GM15510 (cell line): ENCODE measurements at regions not wholly inside any gene's neighbourhood (a gene's known extent, or its start where the extent isn't known, plus 50 kb on each side); places are given as distances from the start of the nearest gene placed in this dataset.

Experiments used
- POLR2A ChIP-seq: IDR thresholded peaks from 3 replicates; pipeline ENCODE4 v1.6.1; 2011; ENCODE audit warnings: borderline replicate concordance; ENCODE audit not compliant: insufficient read length; ENCODE audit errors: extremely low read depth

DNA sequence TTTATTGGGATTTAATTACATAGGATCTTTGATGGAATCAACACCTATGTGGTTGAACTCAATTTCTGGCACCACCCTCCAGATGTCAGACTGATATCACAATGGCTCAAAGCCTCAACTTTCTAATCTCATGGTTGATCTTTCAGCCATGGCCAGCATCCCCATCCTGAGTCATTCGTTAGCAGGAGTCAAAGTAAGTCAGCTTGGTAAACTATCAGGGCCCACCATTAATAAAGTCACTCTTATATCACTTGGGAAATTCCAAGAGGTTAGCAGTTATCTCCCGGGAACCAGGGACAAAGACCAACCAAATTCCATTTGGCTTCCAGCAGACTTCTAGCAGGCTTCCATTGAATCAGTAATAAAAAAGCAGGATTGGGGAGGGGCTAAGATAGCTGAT, 50.7 kb upstream of the TNFSF4 start:
- no peak for TF ChIP-seq POLR2A

DNA sequence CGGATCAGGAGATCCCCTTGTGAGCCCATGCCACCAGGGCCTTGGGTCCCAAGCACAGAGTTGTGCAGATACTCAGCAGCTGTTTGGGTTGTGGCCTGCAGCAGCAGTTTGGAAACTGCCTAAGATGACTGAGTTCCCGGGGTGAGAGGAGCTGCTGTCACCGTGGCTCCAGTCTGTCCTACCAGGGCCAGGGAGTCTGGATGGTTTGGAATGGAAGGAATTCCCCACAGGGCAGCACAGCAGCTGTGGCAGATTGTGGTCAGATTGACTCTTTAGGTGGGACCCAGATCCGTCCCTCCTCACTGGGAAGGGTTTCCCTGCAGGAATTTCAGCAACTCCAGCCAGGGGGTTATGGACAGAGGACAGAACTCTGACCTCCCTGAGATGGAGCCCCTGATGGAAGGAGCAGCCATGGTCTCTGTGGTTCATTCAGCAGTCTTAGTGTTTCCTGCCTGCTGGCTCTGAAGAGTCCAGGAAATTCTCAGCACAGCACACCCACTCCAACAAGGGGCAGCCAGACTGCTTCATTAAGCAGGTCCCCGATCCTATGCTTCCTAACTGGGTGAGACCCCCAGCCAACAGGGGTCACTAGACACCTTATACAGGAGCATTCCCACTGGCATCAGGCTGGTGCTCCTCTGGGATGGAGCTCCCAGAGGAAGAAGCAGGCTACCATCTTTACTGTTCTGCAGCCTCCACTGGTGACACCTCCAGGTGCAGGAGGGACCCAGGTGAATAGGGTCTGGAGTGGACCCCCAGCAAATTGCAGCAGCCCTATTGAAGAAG, 51.5 kb upstream of the TNFSF4 start:
- no peak for TF ChIP-seq POLR2A

DNA sequence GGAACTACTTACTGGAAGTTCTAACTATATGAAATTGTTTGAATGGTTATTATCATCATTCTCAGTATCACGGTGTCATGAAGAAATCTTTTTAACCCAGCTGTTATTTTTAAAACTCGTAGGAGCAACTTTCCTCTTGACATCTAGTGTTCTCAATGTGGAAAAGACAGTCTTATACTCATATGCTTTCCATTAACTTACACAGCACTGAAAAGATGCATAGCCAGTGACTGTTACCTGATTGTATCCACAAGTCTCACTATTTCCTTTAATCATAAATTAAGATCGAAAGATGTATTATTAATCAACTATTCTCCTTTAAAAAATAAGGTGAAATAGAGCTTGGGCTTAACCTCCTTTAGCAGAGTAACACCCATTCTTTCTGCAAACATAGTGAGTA, 59.7 kb upstream of the TNFSF4 start:
- no peak for TF ChIP-seq POLR2A

DNA sequence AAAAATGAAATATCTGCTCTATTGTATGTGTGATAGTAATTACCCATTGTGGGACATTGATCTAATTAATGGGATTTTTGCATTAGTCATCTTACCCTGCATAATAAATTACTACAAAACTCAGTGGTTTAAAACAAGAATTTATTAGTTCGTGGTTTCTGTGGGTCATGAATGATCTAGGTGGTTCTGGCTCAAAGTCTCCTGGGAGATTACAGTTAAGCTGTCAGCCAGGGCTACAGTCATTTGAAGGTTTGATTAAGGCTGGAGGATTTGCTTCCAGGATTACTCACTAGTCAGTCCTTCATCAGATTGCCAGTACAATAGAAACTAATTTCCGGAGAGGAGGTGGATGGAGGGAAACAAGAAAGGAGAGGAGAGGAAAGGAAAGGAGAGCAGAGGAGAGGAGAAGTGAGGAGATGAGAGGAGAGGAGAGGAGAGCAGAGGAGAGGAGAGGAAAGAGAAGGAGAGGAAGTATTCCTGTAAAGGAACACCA, 60.4 kb upstream of the TNFSF4 start:
- no peak for TF ChIP-seq POLR2A

DNA sequence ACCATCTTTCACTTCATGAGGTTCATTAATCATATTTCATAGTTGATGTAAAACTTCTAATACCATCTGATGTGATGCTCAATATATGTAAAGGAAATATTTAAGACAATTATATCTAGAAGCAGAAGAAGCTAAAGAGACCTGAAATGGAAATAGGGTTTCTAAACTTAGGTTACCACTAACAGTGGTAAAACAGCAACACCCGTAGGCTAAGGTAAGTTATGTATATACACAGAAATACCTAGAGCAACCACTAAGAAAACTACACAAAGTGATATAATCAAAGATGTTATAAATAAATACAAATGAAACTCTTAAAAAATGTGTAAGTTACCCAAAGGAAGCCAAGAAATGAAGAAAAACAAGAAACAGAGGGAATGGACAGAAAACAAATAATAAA, 61.1 kb upstream of the TNFSF4 start:
- no peak for TF ChIP-seq POLR2A

DNA sequence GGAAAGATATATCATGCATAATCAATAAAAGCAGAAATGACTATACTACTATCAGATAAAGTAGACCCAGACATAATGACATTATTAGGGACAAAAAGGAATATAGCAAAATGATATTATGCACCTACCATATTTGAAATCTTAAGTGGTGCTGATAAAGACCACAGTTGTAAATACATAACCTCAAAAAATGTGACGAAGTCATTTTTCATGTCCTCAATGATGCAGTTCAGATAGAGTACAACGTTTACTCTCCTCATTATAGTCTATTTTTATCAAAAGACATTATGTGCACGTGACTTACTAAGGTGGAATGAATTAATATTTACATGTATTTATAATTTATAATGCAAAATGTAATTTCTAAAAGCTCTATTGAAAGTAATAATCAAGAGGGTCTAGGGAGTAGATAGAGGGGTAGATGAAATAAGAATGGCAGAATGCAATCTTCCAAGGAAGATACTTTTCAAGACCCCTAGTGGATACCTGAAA, 61.7 kb upstream of the TNFSF4 start:
- no peak for TF ChIP-seq POLR2A

DNA sequence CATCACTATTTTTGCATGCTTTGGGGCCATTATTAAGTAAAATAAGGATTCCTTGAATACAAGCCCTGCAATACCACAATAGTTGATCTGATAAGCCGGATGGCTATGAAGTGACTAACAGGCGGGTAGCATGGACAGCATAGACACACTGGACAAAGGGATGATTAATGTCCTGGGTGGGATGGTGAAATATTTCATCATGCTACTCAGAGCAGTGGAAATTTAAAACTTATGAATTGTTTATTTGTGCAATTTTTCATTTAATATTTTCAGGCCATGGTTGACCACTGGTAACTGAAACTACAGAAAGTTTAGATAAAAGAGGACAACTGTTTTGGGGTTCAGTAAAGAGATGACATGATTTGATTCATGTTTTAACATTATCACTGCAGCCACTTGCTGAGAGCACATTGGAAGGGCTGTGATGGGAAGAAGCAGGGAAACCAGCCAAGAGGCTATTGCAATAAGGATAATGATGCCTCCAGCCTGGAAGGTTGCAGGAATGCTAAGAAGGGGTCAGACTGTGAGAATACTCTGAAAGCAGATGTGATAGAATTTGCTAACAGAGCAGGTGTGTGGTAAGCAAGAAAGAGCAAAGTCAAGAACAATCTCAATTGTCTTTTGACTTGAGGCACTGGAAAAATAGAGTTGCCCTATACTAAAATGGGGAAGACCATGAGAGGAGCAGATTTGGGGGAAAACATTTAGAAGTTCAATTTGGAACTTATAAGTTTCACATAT, 62.5 kb upstream of the TNFSF4 start:
- no peak for TF ChIP-seq POLR2A

DNA sequence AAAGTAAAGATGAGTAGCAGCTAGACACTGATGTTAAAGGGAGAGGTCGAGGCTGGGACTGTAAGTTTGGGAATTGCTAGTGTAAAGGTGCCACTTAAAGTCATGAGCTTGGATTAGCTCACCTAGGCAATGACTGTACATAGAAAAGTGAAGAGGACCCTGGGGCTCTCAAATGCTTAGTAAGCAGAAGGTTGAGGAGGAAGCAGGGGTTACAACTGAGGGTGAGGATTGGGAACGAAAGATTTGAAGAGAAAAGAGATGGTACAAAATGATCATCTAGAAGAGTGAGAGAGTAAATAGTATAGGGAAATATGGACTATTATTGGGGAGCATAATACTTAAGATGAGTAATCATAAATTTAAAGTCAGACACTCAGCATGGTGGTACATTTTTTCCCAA, 63.1 kb upstream of the TNFSF4 start:
- TF ChIP-seq POLR2A: no peak

DNA sequence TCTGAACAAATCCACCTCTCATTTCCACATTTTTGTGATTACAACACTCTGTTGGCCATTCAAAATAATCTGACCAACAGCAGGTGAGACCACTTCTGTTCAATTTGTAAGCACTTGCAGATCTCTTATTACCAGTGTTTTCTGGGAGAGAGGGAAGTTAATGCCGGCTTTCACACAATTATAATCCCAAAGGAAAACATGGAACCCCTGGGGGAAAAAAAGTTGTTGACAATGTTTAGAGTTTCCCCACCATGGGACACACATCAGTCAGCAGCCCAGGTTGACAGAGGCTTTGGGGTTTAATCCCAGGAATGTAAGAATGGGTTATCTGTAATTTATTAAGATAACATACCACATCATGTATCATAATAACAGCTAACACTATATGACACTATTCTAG, 68.4 kb upstream of the TNFSF4 start:
- no peak for TF ChIP-seq POLR2A

DNA sequence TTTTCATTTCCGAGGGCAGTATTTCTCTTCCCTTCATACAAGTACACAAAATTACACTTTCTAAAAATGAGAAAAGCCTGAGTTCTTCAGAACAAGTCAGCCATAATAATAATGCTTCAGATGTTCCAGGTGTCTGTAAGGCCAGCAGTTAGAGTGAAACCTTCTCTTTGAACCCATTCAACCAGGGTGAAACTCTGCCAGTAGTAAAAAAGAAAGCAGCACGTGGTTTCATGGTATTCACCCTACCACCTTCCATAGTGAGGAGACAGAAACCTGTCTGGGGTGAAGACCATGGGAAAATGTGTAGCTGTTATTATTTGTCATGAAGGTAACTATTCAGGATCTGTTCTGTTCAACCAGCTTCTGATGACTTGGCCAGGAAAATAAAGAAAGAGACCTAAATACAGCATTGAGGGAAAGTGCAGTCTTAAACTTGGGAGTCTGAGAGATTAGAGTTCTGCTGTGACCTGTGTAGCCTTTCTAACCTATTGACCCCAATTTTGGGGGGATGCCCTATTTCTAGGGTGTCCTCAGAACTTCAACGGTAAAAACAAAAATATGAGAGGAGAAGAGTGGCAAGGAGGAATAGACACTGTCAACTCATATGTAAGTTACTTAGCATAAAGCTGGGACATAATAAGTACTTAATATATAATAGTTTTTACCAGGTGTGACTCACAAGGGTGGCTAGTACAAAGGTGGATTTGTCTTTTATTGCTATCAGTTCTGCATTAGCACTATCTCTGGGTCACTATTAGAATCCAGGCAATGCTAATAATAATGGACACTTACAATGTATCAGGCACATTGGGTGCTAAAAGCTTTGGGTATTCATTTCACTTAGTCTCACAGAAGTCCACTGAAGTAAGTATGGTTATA, 70.0 kb upstream of the TNFSF4 start:
- no peak for TF ChIP-seq POLR2A

DNA sequence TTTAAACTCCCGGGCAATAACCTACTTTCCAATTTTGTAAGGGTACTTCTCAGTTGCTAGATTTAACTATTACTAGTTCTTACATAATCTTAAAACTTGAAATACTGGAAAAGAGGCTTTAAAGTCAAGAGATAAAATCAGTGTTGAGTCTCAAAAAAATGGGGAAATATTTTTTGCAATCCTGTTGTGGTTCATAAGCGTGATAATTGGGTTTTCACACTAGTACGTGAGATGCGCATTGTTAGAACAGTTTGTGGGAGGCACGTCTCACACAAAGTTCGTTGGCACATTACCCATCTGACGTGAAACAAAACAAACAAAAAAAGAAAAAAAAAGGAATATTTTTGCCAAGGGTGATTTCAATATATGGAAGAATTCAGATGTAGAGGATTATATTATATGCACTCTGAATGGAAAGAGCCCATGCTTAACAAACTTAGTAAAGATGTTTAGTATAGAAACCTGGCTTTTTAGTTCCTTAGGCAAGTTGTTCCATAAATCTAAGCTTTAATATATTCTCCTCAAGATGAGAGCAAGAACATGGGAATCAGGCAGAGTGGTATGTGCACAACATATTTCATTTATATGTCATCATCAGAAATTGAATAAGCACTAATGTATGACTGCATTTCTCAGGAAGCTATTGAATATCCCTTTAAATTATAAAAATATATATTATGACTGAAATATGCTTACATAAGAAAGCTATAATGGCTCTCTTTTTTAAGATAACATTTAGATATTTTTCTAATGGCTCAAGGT, 73.9 kb upstream of the TNFSF4 start:
- TF ChIP-seq POLR2A: no peak

DNA sequence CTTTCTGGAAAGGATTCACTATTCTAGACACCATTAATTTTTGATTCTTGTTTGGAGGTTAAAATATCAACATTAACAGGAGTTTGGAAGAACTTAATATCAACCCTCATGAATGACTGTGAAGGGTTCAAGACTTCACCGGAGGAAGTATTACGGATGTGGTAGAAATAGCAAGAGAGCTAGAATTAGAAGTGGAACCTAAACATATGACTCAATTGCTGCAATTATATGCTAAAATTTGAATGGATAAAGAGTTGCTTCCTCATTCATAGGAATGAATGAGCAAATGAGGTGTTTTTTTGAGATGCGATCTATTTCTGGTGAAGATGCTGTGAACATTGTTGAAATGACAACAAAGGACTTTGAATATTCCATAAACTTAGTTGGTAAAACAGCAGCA, 77.9 kb upstream of the TNFSF4 start:
- no peak for TF ChIP-seq POLR2A

DNA sequence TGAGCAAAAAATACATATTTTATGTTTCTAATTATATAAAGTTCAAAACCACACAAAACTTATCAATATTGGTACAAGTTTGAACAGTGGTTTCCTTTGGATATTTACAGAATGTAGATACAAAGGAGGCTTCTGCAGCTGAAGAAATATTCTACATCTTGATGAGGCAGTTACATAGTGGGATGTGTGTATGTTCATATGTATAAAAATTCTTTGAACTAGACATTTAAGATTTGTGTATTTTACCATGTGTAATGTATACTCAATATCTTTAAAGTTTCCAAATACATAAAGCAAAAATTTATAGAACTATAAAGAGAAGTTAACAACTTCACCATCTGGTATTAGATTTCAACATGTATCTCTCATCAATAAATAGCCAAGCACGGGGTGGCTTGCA, 80.7 kb upstream of the TNFSF4 start:
- no peak for TF ChIP-seq POLR2A

DNA sequence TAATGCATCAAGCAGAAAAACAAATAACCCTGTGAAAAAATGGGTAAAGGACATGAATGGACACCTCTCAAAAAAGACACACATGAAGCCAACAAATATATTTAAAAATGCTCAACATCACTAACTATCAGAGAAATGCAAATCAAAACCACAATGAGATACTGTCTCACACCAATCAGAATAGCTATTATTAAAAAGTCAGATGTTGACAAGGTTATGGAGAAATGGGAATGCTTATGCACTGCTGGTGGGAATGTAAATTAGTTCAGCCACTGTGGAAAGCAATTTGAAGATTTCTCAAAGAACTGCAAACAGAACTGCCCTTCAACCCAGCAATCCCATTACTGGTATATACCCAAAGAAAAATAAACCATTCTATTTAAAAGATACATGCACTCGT, 86.6 kb upstream of the TNFSF4 start:
- TF ChIP-seq POLR2A: no peak

DNA sequence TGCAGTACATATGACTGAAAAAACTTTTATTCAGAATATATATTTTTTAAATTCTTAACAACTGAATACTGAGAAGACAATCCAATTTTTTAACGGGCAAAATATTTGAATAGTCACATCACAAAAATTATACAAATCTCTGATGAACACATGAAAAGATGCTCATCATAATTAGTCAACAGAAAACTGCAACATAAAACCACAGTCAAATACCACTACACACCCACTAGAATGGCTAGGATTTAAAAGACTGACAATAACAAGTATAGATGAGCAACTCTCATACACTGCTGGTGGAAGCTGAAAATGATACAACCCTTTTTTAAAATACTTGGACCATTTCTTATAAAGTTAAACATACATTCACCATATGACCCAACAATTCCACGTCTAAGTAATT, 87.7 kb upstream of the TNFSF4 start:
- no peak for TF ChIP-seq POLR2A

DNA sequence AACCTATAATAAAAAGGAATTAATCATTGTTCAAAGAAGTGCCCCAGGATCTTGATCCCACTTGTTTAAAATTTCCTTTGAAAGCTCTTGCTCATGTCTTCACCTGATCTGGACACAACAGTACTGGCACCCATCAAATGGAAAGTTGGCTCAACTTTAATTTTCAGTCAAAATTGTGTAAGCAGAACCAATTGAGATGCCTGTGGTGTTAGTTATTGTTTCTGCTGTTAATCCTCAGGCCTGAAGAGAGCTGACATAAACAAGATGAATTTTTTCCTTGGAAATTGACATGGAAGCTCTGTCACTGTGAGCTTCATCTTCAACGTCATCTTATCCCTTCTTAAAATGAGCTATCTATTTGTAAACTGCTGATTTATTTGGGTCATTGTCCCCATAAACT, 88.3 kb upstream of the TNFSF4 start:
- no peak for TF ChIP-seq POLR2A
